ENCODE measurements at regions not wholly inside any gene's neighbourhood (a gene's known extent, or its start where the extent isn't known, plus 50 kb on each side); places are given as distances from the start of the nearest gene placed in this dataset.
A peak's percentile ranks its signal among the peaks of the same experiment; 100 is the strongest.

DNA sequence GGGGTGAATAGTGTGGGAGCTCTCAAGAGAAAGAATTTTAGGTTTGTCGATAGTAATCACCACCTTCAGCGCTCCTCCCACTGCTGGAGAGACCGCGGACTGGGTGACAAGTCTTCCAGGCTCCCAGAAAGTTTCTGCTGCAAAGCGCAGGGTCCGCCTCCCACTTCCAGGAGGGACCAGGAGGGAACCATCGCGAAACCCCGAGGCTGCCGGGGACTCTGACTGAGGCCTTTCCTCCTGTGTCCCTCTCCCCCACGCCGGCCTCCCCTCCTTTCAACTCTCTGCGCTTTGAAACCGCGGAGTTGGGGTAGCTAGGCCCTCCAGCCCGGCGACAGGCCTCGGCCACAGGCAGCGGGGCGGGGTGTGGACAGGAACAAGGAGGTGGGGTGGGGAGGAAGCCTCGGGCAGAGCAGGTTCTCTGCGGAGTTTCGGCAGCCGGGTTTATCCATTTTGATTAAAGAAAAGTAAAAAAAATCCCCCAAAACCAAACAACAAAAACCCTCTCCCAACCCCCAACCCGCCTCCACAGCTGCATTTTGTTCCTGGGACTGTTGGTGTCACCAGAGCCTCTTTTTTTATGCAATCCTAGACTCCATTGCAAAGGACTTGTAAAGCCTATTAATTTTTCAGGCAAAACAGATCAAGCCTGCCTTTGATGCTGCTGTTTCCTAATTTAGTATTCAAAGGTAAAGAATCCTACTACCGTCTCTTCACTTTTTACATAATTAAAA lies 157.2 kb downstream of the TM9SF2 start:
- DNase-seq, result peak; percentile 54 to 78

DNA sequence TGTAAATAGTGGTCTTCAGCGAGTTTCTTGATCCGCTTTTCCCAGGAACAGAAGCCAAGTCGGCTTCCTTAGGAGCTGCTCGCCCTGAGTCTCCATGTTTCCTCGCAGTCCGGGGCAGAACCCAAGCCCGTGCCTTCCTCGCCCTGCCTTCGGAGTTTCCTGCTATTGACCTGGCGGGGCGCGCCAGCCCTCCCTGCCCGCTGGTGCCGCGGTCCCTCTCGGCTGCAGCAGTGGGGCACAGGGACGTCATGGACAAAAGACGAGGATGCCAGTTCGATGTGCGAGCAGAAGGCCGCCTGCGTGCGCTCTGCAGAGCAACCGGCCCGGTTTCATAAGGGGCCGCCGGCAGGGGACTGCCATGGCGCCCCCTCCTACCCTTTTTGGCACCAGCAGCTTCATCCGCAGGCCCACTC lies 156.6 kb downstream of the TM9SF2 start:
- DNase-seq, result peak in 1 of 2 donors; percentile 19

DNA sequence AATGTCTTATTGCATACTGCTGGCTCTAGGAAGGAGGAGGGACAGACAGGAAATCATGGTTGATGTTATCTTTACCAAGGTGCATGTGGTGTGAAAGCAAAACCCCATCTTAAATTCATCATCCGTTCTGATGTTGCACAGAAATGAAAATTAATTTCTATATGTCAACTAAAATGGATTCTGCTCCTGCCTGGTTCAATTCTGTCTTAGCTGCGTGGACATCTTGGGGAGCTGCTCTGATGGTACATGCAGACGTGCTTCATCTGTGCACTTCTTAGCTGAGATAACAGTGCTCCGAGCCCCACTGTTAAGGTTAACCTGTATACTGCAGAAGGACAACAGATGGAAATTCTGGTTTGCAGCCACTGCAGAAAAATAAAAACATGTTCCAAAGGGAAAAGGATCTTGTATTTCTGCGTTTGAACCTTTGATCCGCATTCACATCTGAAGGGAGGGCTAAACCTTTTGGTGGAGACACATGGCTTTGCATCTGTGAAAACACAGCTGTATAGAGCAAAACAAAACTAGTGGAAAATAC lies 155.6 kb downstream of the TM9SF2 start:
- DNase-seq, result no peak

DNA sequence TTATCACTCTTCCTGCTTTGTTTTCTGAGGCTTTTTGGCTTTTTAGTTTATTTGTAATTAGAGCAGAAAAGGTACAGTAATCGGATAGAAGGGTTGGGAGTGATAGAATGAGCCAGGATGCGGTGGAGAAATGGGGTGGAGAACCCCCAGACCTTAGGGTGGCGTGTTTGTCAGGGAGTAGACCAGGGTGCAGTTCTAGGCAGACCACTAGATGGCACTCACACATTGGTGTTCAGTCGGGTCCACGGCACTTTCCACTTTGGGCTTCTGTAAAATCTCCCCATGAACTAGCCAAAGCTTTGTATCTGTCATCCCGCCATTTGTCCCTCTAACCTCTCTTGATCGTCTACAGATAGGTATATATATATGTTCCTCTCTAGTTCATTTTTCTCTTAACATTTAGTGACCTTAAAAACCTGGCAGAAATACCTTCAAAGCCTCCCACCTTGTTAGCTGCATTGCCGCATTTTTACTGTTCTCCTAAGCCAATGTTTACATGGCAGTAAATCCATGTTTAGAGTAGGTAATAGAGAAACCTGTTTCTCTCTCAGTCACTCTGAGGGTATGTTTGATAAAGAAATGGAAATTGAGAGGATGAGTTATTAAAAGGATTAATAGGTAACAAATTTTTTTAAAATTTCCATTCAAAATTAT lies 154.9 kb downstream of the TM9SF2 start:
- DNase-seq, result peak; percentile 70 to 84

DNA sequence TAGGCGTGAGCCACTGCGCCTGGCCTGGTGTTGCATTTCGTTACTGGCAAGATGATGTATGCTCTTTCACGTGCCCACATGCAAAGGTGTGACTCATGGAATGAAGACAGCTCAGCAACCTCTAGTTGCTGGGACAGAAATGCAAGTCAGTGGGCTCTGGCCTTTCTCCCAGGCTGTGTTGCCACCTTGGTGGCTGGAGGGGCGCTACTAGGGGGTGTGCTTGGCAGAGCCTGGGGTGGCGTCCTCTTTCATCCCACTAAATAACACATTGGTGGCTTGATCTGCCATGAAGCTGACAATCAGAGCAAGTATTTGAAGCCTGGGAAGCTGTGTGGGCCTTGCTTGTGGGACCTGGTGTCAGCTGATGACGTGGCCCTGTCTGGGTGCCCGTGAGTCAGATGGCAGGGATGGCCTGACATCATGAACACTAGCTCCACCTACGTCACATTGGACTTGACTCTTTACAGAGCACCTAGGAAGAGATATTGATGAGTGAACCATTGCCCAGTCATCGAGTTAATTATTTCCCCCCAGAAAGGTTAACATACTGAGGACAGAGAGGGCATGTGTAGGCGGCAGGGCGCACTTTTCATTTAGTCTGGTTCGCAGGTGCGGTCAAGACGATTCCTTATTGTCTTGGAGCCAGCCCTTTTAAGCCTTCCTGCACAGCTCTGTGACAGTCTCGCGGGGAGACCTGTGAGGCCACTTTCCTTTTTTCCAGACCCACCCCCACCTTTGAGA lies 154.2 kb downstream of the TM9SF2 start:
- no peak for DNase-seq

DNA sequence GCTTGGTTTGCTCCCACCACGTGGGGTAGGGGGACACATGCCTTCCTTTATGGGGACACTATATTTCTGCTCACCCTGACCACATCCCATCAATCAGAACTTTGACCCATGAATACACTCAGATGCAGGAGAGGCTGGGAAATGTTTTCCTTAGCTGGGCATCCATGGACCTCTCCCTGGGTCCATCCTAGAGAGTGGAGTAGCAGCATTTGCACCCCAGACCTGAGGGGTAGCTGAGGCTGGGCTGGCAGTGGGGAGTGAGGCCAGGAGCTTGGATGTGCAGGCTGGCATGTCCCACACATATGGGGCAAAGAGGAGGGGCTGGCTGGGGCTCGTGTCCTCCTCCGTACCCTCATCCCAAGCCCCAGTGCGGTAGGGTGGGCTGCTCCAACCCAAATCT lies 152.8 kb downstream of the TM9SF2 start:
- no peak for DNase-seq

DNA sequence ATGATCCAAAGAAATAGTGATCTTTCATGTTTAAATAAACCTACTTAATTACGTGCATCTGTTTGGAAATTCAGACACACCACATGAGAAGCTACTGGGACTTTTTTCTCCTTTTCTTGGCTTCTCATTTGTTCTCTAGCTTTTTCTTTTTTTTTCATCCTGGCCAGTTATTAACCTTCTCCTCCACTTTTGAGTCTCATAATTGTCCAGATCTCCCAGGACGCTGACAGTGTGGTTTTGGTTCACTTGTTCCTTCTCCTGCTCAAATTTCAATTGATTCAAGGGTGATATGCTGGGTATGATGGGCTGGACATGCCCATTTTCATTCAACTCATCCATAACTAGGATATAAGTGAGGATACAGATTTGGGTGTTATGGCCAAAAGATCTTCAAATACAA lies 152.3 kb downstream of the TM9SF2 start:
- no peak for DNase-seq

DNA sequence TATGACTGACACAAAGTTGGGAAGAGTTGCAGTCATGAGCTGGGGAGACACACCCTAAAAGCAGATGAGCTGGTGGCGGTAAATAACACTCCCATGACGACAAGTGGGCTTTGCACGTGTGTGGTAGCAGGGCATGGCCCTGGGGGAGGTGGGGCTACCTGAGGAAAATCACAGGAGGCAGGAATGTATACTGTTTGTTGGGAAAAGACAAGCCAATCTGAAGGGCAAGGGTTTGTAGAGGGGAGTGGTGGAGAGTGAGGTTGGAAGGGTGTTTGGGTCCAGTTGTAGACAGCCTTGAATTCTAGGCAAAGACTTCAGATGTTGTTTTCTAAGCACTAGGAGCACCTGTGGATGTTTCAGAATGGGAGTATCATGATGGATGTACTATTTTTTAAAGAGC lies 151.6 kb downstream of the TM9SF2 start:
- no peak for DNase-seq

DNA sequence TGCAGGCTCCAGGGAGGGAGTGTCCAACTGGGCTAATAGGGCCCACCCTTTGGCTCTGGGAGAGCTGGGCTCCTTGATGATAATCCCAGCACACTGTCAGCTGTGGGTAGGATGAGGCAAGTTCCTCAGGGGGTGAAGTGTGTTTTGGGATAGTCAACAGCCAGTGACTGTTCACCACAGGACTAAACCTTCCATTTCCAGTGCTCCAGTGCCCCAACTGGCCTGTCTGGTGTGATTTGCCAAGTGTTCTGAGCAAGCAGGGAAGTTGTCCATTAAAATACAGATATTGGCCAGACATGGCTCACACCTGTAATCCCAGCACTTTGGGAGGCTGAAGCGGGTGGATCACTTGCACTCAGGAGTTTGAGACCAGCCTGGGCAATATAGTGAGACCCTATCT lies 150.9 kb downstream of the TM9SF2 start:
- no peak for DNase-seq

DNA sequence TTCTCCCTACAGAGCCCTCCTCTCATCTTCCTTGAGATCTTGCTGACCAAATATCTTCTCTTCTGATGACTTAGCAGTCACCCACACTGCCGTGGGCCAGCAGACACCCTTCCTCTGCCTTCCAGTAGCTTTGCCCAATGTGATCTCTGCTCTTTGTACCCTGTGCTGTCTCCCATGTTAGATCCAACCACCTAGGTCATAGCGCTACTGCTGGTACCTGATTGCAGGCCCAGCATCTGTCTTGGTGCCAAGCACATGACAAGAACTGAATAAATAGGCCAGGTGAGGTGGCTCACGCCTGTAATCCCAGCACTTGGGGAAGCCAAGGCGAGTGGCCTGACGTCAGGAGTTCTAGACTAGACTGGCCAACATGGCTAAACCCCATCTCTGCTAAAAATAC lies 149.7 kb downstream of the TM9SF2 start:
- DNase-seq, result no peak

DNA sequence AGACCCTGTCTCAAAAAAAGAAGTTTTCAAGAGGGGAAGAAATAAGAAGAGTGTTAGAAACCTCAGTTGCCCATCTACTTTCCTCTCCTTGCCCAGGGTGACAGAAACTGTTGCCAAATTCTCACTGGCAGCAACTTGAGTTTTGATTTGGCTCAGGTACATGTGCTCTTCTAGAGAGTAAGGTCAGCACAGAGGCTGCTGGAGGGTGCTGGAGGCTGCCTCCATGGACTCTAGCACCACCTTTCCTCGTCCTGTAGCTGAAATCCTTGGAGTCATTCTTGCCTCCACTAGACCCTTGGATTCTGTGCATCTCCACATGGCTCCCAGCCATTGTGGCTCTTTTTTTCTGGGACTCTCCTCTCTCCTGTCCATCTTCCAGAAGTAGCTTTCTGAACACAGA lies 149.1 kb downstream of the TM9SF2 start:
- no peak for DNase-seq

DNA sequence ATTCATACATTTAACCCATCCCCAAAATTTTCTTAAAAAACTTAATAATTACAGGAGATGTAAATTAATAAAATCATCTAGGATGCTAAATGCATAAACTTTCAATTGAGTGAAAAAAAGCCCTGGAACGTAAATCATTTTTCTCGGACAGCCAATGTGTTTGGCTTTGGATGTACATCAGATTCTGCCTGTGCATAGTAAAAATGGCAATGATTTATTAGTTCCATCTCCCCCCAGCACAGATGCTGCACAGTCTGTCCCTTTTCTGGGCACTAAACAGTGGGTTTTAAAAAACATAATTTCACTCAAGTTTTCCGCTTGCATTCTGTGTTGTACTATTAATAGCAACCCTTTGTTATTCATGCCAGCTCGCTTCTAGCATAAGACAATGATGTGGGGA lies 147.7 kb downstream of the TM9SF2 start:
- DNase-seq, result no peak

DNA sequence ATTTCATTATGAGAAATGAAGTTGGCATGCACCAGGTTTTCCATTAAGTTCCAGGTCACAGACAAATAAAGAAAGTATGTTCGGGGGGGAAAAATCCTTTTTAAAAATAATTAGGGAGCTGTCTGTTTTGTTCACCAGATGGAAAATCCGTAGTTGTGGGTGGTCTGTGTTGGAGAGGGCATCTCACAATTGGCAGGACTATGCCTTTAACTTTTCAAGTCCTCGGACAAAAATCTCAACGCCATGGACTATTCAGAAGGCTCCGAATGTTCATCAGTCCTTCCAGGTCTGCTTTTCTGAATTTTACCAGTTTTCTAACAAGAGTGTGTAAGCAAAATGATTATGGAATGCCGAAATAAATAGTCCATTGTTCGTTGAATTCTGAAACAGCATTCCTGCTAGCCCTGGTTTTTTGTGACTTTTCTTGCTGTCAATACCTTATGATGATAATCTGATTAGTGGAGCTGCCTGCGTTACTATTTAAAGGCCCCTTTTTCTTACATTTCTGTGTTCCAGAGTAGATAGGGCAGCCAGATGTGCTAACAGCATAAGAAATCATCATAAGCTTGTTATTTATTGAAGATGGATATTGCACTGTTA lies 146.9 kb downstream of the TM9SF2 start:
- no peak for DNase-seq

DNA sequence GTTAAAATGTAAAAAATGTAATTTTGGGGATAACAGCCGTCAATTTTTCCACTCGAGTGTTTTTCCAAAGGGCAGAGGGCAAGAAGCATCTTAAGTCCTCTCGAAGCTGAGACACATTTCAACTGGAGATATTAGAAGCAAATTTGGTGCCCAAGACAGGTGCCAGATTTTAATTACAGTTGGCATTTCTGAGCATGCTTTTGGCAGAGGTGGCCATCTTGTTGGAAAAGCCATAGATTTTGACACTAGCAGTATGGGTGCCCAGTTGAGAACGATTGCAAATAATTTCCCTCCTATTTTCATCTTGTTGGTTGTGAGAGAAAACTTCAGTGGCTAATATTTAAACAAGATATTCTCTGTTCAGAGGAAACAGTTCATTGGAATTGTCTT lies 146.3 kb downstream of the TM9SF2 start:
- DNase-seq, result no peak

DNA sequence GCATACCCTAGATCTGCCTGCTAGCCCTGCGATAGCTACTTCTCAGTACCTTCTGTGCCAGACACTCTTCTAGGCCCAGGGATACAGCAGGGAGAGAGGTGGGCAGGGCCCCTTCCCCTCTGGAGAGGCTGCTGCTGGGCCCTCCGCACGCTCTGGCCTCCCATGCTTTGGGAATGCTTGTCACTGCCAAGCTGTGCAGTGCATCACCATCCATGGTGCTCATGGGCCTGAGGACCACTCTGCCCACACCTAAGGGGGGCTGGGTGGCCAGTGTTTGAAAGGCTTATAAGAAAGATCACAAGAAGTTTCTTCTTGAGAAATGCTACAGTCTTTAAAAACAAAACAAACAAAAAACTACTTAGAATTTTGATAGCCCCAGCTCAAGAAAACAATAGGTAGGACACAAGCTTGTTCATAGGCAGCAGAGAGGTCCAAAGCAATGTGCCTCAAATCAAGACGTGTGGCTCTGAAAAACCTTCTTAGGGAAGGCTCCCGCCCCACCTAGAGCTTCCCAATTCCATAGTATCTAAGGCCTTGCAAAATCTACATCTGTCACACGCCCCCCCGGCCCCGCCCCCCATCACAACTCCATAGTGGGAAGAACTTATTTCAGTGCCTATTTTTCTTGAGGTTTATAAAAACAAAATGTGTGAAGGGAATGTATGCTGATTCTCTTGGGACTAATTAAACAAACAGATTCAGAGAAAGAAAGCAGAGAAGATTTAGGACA lies 145.8 kb downstream of the TM9SF2 start:
- no peak for DNase-seq

DNA sequence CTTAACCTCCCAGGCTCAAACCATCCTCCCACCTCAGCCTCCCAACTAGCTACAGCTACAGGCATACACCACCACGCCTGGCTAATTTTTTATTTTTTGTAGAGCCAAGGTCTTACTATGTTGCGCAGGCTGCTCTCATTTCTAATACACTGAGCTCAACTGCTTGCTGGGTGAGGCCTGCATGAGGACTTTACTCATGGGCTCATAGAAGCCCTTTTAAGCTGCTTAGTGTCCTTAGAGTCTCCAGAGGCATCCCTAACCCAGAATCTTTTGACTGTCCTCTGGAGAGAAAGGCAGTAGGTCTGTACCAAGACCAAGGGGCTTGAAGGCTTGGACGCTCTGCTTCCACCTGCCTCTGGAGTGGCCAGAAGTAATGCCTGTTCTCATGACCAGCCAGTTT lies 141.6 kb downstream of the TM9SF2 start:
- no peak for DNase-seq

DNA sequence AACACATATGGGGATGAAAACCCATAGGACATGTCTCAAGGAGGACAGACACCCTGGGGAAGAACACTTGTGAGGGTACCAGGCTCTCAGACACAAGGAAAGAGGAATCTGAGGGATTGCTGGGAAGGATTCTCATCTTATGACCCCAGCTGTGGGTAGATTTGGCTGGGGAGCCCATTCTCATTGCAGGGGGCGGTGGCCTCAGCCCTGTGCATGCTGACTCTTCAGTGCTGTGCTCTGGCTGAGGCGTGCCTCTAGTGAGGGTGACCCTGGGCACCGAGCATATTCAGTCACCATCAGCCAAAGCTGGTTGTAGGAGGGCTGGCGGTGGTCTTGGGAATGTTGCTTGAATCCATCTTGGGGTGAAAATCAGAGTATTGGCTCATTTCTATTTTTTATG lies 140.7 kb downstream of the TM9SF2 start:
- no peak for DNase-seq

DNA sequence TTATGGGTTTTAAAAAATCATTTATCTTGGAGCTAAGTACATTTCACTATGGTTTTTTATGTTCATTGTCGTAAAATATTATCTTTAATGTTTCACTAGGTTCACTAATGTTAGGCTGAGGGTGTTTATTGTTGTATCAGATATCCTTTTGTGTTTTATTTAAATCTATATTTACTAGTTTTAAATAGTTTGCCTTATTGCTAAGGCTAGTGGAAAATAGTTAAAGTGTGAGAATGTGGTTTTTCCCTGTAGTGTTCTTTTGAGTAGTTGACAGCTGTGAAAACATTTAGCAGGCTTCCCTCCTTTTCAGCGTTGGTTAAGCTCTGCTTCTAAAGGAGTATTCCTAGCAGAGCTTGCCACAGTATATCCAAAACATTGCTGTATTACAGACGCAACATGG lies 139.0 kb downstream of the TM9SF2 start:
- no peak for DNase-seq

DNA sequence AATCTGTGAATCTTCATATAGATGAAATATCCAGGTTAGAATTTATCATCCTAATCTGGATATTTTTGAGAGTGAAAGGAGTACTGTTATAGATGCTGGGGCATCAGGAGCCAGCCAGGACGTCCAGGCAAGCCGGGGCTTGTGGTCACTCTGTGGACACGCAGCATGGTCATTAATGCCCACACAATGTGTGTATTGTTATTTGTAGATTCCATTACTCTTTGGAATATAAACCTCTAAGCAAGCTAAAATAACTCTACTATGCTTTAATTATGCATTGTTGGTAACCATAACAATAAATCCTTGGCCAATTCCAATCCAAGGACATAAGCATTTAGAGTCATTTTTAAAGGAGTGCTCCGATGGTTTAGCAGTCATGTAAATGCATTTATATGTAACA lies 137.9 kb downstream of the TM9SF2 start:
- no peak for DNase-seq

DNA sequence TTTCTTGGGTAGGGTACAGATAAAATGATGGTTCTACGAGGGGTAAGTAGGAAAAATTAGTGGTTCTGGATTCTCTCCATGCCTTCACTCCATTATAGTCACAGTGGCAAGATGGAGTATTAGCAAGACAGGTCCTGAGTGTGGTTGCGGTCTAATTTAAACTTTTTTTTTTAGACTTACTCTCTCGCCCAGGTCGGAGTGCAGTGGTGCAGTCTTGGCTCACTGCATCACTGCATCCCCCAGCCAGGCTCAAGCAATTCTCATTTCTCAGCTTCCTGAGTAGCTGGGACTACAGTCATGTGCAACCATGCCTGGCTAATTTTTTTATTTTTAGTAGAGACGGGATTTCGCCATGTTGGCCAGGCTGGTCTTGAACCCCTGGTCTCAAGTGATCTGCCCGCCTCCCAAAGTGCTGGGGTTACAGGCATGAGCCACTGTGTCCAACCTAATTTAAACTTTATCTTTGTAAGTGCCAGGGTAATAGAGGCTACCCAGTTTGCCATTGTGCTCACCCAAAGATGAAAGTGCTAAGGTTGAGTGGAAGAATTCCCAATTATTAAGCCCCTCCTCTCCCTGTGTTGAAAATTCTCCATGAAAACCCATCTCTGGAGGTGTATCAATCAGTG lies 135.6 kb downstream of the TM9SF2 start:
- DNase-seq, result no peak

DNA sequence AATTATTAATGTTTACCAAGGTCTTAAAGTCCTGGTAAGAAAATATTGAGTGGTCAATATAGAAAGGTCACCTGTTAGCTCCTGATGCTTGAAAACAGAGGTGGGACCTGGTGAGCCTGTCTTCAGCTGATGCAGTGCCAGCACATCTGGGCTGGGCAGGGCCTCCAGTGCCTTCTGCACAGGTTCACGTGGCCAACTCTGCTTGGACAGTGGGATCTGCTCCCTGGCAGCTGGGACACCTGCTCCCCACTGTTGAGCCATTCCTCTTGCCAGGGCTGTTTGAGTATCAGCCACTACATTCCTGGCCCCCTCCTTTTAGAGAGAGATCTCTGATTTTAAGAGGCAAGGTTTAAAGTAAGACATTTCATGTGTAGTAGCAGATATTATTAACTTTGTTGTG lies 135.0 kb downstream of the TM9SF2 start:
- no peak for DNase-seq

DNA sequence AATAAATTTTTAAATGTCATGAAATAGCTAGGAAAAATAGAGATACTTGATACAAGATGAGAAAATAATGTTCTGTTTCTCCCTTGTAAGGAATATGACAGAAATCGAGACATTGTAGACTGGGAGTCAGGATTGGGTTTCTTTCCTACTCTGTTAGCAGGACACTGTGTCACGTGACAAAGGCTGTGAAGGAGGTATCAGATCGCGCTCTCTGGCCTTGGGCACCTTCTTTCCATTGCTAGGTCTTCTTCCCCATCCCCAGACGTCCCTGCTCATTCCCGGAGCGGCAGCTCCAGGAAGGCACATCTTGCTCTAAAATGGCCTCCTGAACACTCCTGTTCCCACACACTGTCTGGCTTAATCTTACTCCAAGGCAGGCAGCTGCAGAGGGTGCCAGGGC lies 133.4 kb downstream of the TM9SF2 start:
- no peak for DNase-seq

Measured in hippocampal formation (tissue), 2 donors.